ENCODE measurements at regions not wholly inside any gene's neighbourhood (a gene's known extent, or its start where the extent isn't known, plus 50 kb on each side); places are given as distances from the start of the nearest gene placed in this dataset.
A peak's percentile ranks its signal among the peaks of the same experiment; 100 is the strongest.

DNA sequence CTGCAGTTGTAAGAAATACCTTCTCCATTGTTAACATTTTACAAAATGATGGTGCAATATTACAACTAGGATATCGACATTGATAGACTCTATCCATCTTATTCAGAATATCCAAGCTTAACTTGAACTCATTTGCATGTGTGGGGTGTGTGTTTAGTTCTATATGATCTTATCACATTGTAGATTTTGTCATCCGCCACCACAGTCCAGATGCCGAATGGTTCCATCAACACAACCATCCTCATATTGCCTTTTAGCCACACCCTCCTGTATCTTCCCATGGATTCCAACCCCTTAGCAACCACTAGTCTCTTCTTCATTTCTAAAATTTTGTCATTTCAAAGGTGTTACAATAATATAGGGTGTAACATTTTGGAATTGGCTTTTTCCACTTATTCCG lies 452.9 kb upstream of the AKR1E2 start:
- no peak for DNase-seq

DNA sequence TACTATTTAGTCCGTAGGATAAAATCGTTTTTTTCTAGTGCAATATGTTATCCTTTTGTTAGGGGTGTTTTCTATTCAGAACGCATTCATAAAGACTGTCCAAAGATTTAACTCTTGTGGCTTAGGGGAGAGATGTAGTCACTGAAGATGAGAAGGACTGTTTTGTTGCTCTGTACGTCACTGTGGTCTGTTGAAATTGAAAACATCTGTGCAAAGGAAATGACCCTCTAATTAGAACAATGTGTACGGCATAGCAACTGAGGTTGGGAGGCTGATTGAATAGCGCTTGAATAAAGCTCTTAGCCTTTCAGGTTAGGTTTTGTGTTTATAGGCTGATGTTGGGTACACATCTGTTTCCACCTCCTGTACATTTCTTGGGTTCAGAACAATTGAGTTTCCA lies 453.4 kb upstream of the AKR1E2 start:
- no peak for DNase-seq

DNA sequence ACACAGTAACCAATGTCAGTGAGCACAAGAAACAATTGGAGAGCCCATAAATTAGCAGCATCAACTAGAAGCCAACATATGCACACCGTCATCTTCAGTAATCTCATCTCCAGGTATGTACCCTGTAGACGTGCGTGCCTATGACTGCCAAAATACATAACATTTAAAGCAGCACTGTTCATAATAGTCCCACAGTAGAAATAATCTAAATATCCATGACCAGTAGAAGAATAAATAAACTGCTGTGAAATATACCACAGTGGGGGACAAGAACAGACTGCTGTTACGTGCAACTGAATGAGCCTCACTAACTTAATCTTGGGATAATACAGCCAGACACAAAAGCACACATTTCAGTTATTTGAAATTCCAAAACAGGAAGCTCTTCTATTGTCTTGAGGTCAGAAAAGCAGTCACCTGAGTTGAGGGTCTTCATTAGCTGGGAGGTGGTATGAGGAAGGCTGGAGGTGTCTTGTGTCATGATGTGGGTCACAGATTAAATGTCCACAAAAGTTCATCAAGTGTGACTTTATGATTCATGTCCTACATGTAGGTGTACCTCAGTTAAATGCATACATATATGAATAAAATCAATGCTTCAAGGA lies 454.2 kb upstream of the AKR1E2 start:
- DNase-seq, result no peak

DNA sequence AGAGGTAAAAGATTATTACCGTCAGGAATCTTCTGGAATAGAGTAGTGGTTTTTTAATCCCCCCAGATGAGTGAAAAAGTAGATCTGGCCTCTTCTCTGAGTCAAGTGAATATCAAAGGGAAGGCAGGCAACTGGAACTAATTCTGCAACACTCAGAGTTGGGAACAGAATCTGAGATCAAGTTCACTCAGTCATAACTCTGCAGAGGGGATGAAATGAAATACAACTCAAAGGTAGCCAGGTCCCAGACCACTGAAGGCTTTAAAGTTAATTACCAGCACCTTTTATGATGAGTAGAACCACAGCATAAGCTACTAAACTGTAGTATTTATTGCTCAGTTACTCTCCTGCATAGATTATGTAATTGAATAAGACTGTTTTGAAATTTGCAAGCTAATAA lies 455.6 kb upstream of the AKR1E2 start:
- DNase-seq, result no peak

DNA sequence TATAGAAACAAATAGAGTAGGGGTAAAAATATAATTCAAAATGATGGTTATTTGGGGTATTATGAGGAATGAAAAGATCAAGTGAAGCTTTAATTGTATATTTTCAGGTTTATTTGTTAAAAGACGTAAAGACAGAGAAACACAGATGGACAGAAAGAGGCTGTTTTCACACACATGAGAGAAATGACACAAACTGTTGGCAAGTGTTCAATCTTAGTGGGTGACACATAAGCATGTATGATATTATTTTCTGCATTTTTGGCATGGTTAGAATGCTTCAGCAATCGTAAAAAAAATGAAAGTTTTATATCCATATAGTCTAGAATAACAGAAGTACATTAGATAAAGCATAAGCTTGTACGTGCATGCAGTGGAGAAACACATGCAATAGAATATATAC lies 464.4 kb upstream of the AKR1E2 start:
- DNase-seq, result no peak

DNA sequence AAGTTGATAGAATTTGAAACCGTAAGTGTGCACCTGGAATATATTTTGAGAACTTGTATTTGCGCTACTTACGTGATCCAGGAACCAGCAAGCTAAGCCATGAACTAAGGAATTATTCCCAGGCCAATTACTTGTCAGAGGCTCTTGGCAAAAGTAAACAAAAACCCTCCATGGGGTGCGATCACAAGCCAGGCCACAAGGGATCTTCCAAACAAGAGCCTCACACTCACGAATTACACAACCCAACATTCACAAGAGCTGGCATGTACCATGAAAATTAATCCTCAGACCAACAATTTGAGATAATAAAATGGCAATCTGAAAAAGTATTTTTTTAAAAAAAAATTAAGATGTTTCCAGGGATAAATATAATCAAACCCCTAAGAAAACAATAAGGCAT lies 467.0 kb upstream of the AKR1E2 start:
- DNase-seq, result no peak

DNA sequence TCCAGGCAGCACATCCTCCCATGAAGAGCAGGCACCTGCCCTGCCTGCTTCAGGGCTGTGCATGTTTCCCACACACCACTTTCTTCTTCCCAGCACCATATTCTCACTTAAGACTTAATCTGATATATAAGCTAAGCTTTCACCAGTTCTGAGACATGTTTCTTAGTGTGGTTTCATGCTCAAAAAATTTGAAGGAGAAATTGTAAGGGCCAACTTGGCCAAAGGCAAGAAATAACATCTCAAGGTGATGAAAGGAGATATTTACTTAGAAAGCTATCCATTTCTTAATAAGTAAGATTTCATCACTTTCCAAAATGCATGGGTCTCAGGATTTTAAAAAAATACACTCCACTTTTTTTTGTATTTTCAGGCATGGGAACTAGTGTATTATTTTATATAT lies 468.1 kb upstream of the AKR1E2 start:
- DNase-seq, result no peak

DNA sequence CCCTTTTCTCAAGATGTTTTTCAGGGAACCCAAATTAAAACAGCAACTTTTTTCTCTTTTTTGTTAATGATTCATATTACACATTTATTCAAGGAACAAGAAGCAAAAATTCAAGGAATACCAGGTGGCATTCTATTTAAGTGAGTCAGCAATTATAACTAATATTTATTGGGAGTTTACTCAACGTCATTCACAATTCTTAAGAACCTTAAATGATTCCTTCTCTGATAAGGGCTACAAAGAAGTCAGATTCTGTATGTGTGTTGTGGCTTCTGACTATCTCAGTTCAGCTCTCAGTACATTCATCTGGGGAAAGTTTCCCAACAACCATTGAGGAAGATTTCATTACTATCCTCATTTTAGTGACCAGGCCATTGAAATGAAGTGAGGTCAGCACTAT lies 470.7 kb upstream of the AKR1E2 start:
- DNase-seq, result no peak

DNA sequence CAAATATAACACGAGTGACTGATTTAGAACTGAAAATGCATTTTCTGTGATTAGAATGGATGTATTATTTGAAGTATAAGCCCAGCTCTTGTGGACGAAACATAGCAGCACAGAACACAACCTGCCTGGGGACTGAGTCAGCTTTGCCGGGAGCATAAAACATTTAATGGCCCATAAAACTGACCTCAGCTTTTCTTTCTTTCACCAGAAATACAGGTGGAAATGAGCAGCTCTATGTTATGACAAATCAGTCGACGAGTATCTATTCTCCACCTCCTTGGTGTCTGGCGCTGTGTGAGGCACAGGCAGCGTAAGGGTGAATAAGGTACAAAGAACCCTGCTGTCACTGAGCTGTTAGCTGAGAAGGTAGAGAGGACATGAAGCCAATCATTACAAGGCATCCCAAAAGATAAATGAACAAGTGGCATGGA lies 471.6 kb upstream of the AKR1E2 start:
- DNase-seq, result no peak

DNA sequence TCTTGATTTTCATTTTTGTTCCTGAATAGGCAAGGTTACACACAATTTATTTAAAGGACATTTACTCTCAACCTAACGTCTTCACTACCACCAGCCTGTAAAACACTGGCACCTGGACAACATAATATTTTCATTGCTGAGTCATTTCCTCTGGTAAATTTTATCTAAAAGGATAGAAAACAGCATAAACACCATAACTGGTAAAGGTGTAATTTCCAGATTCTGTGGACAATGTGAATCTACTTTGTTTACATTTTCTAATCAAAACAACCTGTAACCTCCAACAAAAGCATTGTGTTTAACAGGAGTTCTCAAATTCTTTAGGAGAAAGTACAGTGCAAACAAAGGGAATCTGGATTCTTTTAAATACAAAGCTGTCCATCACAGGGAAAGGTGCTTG lies 472.0 kb upstream of the AKR1E2 start:
- DNase-seq, result peak; percentile 13

DNA sequence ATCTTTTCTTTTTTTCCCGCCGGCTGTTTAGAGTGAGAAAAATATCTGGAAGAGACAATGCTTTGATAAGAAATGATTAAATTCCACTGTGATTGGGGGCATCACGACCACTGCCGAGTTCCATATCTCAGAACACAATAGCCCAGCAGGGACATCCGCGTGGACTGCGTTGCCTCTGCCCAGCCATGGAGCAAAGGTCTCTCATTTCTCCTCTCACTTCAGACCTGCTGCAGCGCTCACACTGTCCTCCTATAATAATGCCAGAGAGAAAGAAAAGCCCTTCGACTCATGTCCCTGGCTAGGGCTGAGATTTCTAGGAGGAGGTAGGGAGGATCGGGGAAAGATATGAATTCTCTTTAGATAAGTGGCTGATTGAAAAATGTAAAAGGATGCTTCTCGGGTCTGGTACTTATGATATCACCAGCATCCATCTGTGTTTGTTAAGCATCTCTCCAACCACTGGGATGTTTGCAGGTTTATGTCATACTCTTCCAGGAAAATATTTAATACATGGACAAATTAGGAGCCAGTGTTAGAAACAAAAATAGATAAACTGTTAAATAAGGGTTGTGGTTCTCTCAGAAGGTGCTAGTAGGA lies 472.9 kb upstream of the AKR1E2 start:
- no peak for DNase-seq

DNA sequence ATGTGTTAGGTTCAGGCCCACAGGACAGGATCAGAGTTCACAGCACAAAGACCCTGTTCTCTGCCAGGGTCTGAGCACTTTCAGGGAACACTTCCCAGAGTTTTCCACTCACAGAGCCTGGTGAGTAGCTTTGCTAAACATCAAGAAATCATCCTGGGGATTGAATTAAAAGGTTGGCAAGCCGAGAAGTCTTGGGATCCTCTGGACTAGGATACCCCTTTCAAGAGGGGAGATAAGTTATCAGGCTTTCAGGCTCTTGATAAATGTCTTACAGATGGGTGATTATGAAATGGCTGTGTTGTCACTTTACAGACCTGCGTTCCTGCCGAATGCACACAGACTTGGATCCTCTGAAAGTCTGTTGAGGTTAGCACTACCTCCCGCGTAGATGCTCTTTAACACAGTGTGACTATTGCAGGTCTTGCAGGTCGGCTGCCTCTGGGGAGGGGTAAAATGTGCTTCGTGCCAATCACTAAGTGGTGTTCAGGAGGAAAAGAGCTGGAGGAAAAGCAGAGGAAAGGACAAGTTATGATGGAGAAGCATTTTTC lies 473.5 kb upstream of the AKR1E2 start:
- DNase-seq, result no peak

DNA sequence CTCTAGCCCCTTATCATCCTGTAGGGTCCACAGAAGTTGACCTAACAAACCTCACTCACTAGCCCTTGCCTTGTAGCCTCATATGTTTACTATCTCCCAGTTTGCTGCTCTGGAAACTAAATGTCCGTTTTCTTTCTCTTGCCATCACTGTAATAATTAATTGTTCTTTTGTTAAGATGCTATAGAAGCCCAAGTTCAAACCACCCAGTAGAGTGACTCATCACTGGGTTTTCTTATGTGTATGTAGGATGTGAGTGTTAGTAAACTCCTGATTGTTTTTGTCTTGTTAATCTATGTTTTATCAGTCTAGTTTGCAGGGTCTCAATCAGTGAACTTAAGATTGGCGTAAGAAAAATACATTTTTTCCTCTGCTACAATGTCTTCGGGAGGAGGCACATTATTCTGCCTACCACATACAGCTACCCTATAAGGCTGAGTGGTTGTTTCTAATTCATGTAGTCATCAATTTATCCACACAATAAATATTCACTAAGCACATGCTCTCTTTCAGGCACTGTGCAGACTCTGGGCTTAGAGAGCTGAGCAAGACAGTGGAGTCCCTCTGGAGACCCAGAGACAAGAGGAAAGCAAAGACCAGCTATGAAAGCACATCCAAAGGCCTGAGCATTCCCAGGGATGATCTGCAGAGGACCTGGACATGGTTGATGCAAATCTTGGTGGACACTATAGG lies 474.1 kb upstream of the AKR1E2 start:
- DNase-seq, result peak; percentile 20

DNA sequence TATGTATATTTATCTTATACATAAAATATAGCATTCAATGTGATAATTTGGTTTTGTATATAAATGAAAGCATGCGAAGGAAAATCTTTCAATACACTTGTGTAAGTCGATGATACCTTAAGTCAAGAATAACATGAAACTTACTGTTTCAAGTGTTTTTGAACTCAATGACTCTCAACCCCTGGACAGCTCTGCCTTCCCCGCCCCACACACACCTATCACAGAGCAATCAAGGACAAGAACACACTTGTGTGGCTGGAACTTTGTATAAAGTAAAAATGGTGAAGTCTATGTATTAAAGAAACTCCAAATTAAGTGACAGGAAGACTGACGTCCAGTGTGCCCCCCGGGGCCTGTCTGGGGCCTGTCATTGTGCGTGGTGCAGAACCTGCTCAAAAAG lies 478.6 kb upstream of the AKR1E2 start:
- no peak for DNase-seq

DNA sequence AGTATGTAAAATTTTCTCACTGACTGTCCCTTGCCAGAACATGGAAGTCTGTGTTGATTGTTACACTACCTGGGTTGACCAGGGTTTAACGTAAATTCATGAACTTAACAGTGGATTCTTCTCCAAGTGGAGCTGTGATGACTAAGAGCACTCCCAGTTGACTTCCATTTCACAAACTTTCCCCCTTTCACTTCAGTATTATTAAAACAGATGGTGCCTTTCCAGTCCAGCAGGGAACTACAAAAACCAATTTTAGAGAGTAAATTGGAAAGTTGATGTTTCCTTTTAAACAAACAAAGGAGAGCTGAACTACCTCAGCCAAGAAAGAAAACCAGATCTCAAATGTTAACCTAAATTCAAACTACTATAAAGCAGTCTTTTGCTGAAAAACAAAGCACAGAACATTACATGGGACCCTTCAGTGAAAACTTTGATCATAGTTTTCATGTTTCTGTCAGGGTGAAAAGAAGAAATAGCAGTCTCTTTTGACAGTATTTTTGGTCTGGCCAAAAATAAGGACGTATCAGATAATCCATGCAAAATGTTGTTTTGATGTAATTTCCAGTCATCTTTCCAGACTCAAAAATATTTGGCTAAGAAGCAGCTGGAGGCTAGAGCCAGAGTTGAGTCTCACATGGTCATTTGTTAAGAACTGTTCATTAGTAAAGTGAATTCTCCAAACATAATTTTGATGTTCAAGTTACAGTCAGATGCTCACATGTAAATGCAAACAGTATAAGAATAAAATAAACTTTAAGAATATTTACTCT lies 479.9 kb upstream of the AKR1E2 start:
- no peak for DNase-seq

DNA sequence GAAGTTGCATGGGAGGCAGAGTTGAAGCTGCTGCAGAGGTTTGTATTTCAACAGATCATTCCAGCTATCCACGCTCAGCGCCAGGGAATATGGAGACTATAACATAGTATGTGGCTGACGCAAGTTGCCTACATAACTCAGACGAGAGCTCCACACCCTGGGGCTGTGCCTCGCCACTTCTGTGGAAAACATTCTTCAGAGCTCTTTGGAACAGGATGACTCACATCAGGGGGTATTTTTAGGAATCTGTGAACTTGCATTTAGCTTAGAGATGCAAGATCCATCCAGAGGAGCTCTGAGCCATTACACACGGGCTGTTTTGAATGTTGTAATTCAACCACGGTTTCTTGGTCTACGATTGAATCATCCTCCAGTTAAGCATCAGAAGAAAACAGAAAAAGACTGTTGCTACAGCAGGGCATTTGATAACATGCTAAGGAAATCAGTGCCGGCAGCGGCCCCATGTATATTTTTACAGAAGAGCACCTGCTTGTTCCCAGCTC lies 481.5 kb upstream of the AKR1E2 start:
- peak; percentile 70 for DNase-seq

DNA sequence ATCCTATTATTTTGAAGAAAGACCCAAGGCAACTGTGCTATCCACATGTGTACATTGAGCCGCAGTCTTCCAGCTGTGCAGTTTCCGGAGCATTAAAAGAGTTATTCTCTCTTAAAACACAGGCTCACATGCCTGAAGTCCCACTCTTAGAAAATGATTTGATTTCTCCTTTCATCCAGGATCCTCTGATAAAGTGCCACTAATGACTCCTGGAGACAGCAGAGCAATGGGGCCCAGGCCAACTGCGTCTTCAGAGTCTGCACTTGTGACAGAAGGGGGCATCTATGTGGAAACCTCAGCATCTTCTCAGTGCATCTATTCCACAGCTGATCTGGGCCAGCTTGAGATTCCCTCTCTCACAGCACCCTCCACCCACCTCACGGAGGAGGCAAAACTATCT lies 482.1 kb upstream of the AKR1E2 start:
- no peak for DNase-seq

DNA sequence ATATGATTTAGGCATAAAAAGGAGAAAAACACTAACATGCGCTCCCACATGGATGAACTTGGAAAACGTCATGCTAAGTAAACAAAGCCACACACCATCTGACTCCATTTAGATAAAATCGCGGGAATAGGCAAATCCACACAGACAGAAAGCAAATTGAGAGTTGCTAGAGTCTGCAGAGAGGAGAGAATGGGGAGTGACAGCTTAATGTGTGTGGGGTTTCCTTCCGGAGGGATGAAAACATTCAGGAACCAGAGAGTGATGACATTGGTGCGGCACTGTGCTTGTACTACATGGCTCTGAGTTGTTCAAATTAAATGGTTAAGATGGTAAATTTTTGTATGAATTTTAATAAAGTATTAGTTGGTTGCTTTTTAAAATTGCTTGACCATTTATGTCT lies 482.9 kb upstream of the AKR1E2 start:
- no peak for DNase-seq

DNA sequence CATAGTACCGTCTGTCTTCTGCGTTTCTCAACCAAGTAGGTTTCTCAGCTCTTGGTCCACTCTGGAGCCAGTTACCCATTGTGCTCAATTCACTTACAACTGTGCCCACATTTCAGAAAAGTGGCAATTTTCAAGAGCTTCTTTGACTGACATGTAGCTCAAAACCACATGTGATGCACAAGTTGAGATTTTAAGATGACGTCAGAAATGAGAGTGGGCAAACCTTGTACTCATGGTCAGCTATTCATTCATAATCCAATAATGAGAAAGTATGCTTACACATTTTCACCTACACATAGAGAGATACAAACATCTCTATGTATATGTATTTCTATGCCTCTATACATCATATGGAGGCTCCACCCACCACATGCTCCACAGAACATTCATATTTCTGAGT lies 487.2 kb upstream of the AKR1E2 start:
- DNase-seq, result no peak

DNA sequence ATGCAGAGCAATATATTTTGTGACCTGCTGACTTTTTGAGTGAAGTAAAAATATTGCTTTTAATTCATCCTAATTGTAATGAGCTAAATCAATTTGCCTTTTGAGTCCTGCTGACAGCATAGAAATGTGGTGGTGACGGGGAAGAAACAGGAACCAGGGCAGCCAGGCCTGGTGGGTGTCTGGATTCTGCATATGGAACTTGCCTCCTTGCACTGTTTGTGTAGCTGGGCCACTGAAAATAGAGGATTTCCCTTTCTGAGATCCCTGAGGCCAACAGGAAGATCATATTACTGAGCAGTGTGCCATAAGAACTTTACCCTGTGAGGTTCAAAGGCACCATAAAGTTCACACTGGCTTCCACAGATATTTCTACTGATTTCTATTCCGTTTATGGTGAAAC lies 488.4 kb upstream of the AKR1E2 start:
- no peak for DNase-seq

DNA sequence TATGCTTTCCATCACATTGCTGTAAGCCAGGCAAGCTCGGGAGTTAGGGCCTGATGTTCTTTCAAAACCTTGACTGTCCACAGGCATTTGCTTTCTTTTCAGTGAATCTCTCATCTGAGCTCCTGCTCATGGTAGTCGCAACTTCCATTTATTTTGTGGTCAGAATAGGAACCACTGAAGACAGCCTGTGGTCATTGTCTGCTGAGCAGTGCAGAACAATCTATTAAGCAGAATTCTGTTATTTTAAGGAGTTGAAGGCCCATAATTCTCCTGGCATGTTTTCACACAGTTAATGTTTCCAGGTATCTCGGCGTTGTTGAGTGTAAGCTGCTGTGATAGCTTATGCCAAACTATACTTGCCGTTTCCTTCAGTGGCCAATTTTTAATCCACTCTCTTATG lies 491.1 kb upstream of the AKR1E2 start:
- DNase-seq, result no peak

DNA sequence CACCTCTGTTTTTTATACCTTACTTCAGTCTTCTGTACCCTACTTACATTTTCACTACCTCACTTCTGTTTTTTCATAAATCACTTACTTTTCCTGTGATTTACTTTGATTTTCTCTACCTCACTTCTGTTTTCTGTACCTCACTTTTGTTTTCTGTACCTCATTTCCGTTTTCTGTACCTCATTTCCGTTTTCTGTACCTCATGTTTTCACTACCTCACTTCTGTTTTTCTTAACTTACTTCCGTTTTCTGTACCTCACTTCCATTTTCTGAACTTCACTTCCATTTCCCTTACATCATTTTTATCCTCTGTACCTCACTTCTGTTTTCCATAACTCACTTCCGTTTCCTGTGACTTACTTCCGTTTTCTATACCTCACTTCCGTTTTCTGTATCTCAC lies 492.0 kb upstream of the AKR1E2 start:
- DNase-seq, result no peak

DNA sequence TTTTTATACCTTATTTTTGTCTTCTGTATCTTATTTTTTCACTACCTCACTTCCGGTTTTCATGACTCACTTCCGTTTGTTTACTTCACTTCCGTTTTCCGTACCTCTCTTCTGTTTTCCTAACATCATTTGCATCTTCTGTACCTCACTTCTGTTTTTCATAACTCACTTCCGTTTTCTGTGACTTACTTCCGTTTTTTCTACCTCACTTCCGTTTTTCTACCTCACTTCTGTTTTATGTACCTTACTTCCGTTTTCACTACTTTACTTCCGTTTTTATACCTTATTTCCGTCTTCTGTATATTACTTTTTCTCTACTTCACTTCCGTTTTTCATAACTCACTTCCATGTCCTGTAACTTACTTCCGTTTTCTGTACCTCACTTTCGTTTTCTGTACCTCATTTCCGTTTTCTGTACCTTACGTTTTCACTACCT lies 492.5 kb upstream of the AKR1E2 start:
- no peak for DNase-seq
